Thoracic aorta (tissue), 2 donors: ENCODE measurements at regions not wholly inside any gene's neighbourhood (a gene's known extent, or its start where the extent isn't known, plus 50 kb on each side); places are given as distances from the start of the nearest gene placed in this dataset.

ENCODE experiments used
- ATAC-seq: fragments of 150-250 bp; one replicate; pipeline ENCODE4 v1.8.0; 2017; ENCODE audit warnings: low read depth; ENCODE audit not compliant: insufficient number of reproducible peaks, low FRiP score
- DNase-seq: peaks from one replicate; pipeline ENCODE4 v3.0.0-alpha.2; 2020; ENCODE audit warnings: low spot score
- H3K27ac ChIP-seq, 2 donors: fragments of 200-600 bp; sonication (generic); 1 replicate in 1 of 2; 2 replicates in 1 of 2; pipeline ENCODE4 v1.5.1; 2016; ENCODE audit warnings: mild to moderate bottlenecking in 2 of 2, moderate library complexity in 2 of 2
- H3K27me3 ChIP-seq: fragments of 200-600 bp; sonication (generic); replicated peaks from 2 replicates; pipeline ENCODE4 v1.6.0; 2016; ENCODE audit warnings: mild to moderate bottlenecking; ENCODE audit not compliant: insufficient read depth
- H3K36me3 ChIP-seq: fragments of 200-600 bp; sonication (generic); one replicate; pipeline ENCODE4 v1.5.1; 2016
- H3K4me1 ChIP-seq, 2 donors: fragments of 200-600 bp; sonication (generic); 1 replicate in 1 of 2; 2 replicates in 1 of 2; pipeline versions ENCODE4 v1.5.1 to v1.6.0; 2016; ENCODE audit warnings: low read depth in 2 of 2, mild to moderate bottlenecking in 1 of 2; ENCODE audit not compliant: control insufficient read depth in 1 of 2
- H3K4me3 ChIP-seq: fragments of 200-600 bp; sonication (generic); 2 replicates; pipeline ENCODE4 v1.5.1; 2016; ENCODE audit warnings: mild to moderate bottlenecking
- H3K9me3 ChIP-seq: fragments of 200-600 bp; sonication (generic); 2 replicates; pipeline ENCODE4 v1.5.1; 2016
- TF ChIP-seq, protein P1 (sequence below): fragments of 200-600 bp; sonication (generic); IDR thresholded peaks from one replicate; pipeline ENCODE4 v1.5.1; 2019; ENCODE audit warnings: antibody characterized with exemption

DNA sequence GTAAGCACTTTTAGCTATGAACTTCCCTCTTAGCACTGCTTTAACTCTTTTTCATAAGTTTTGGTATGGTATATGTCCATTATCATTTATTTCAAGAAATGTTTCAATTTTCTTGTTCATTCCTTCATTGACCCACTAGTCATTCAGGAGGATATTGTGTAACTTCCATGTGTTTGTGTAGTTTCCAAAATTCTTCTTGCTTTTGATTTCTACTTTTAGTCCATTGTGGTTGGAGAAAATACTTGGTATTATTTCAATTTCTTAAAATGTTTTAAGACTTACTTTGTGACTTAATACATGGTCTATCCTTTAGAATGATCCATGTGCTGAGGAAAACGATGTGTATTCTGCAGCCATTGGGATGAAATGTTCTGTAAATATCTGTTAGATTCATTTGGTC, 176.5 kb downstream of the CENPW start:
- Histone ChIP-seq H3K27me3 (no peaks in the 10 kb centered on the region), H3K4me1 (no peaks in the 10 kb centered on the region), H3K36me3 (no peaks in the 10 kb centered on the region), H3K9me3 (no peaks in the 10 kb centered on the region), H3K4me3 (no peak overlapping the region), H3K27ac (no peak overlapping the region)
- TF ChIP-seq, protein P1, sequence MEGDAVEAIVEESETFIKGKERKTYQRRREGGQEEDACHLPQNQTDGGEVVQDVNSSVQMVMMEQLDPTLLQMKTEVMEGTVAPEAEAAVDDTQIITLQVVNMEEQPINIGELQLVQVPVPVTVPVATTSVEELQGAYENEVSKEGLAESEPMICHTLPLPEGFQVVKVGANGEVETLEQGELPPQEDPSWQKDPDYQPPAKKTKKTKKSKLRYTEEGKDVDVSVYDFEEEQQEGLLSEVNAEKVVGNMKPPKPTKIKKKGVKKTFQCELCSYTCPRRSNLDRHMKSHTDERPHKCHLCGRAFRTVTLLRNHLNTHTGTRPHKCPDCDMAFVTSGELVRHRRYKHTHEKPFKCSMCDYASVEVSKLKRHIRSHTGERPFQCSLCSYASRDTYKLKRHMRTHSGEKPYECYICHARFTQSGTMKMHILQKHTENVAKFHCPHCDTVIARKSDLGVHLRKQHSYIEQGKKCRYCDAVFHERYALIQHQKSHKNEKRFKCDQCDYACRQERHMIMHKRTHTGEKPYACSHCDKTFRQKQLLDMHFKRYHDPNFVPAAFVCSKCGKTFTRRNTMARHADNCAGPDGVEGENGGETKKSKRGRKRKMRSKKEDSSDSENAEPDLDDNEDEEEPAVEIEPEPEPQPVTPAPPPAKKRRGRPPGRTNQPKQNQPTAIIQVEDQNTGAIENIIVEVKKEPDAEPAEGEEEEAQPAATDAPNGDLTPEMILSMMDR, result no peak
- ATAC-seq (no peak), DNase-seq (no peak)

DNA sequence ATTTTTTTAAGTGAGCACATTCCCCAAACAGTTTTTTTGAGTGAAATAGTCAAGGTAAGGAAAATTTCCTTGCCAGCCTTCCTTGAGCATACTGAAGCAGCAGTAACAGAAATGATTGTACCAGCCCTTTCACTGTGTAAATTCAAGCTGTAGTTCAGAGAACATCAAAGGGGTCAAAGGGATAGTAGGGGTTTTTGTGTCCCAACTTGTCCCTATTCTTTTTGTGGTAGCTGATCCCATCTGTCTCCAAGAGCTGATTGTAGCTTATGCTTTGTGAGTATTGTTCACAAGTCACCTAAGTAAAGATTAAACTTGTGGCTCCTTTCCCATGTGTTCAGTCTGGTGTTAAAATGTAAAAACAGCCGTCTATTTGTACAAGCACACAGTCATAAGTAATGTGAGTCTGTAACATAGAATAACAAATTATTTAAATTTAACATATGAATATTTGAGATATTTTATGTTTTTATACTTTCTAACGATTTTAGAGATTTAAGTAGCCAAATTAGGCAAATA, 185.0 kb downstream of the CENPW start:
- ATAC-seq (no peak), DNase-seq (no peak)
- H3K27ac ChIP-seq, result no peak overlapping the region
- H3K4me1 ChIP-seq, result no peaks in the 10 kb centered on the region
- no peak overlapping the region for H3K4me3 ChIP-seq
- H3K9me3 ChIP-seq, result no peaks in the 10 kb centered on the region
- no peaks in the 10 kb centered on the region for H3K27me3 ChIP-seq
- H3K36me3 ChIP-seq, result no peaks in the 10 kb centered on the region
- TF ChIP-seq, protein P1, result no peak

DNA sequence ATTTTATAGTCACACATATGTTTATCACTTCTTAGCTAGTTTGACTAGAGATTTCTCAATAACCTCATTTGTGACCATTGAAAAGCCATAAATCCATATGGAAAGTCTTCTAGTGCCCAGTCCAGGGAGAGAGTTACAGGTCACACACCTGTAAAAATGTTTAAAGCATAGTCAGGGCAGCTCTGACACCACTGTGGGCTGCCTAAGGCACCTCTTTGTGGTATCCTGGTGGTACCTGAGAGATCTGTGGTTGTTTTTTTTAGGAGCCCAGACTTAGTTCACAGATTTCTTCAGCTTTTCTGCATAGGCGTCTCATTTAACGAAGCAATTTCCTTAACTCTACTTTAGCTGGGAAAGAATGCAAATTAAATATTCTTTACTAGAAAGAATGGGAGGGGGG, 186.6 kb downstream of the CENPW start:
- Histone ChIP-seq H3K4me1 (no peaks in the 10 kb centered on the region), H3K27me3 (no peaks in the 10 kb centered on the region), H3K9me3 (no peaks in the 10 kb centered on the region), H3K36me3 (no peaks in the 10 kb centered on the region), H3K27ac (no peak overlapping the region), H3K4me3 (no peak overlapping the region)
- no peak for DNase-seq
- ATAC-seq, result no peak
- TF ChIP-seq, protein P1, result no peak

DNA sequence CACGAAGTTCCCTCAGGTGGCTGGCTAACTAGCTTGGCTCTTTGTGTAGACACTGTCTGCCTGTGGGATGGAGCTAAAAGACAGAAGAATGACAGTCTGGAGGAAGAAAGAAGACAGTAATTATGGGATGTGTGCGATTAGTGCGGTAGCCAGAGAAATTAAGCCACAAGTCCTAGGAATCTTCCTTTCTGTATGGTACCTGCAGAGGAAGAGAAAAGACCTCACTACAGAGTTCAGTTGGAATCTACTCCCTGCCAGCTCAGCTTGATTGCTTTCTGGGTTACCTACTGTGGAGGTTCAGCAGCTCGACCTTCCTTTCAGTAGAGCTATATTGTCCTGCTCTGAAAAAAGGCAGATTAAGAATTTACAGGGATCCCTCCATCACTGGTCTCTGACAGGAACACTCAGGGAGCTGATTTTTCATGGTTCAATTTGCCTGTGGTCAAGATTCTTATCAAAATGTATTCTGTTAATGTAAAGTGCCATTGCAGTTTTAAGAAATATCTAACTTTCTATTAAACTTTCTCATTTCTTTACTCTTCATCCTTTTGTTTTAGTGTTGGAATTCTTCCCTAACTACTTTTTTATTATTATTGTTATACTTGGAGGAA, 187.2 kb downstream of the CENPW start:
- no peaks in the 10 kb centered on the region for H3K4me1 ChIP-seq
- no peaks in the 10 kb centered on the region for H3K27me3 ChIP-seq
- H3K4me3 ChIP-seq, result no peak overlapping the region
- H3K27ac ChIP-seq, result no peak overlapping the region
- no peak for DNase-seq
- no peaks in the 10 kb centered on the region for H3K9me3 ChIP-seq
- no peak for ATAC-seq
- TF ChIP-seq, protein P1, result no peak
- H3K36me3 ChIP-seq, result no peaks in the 10 kb centered on the region

DNA sequence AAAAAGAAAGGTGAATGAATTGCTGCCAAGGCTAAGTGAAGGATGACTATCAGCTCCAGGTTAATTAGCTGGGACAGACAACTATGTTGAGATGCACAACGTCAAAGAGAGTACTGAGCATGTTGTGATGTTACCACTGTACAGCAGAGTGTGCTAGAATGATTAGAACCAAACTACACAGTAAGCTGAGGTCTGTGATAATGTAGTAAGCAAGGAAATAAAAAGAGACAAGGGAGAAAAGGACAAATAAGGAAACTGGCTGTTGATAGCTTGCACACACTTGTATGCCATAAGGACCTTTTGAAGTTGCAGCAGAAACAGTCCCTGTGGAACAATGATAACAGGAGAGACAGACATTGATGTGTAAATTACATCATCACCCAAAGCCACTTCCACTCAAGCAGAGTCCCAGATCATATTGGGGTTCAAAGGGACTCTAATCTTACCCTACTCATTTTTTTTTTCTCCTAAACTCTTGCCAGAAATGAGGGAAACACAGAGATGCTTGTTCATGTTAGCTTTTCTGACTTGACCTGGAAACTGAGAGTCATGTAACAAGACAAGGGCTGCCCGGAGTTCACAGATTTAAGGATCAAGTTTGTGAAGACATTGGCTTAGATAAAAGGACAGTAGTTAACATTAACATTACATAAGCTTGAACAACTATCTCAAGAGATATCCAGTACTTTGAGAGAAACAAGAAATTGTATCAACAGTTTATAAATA, 189.9 kb downstream of the CENPW start:
- no peaks in the 10 kb centered on the region for H3K36me3 ChIP-seq
- DNase-seq, result no peak
- H3K4me3 ChIP-seq, result no peak overlapping the region
- ATAC-seq, result no peak
- no peaks in the 10 kb centered on the region for H3K4me1 ChIP-seq
- TF ChIP-seq, protein P1, result no peak
- H3K9me3 ChIP-seq, result no peaks in the 10 kb centered on the region
- H3K27ac ChIP-seq, result no peak overlapping the region
- no peaks in the 10 kb centered on the region for H3K27me3 ChIP-seq
